ENCODE measurements at regions not wholly inside any gene's neighbourhood (a gene's known extent, or its start where the extent isn't known, plus 50 kb on each side); places are given as distances from the start of the nearest gene placed in this dataset.

- TF ChIP-seq CTCF (IDR thresholded peaks at IDR 0.05; ENCODE audit: insufficient read depth, low read length), result no peak
- TF ChIP-seq GABPA (IDR thresholded peaks at IDR 0.05; ENCODE audit: low read depth), result no peak
- no peak for TF ChIP-seq POLR2AphosphoS5 (IDR thresholded peaks at IDR 0.05; ENCODE audit: low read depth)
- no peak for TF ChIP-seq REST (IDR thresholded peaks at IDR 0.05; ENCODE audit: insufficient replicate concordance, low read depth)
Measured at GRCh38 chr4:45646885-45647590, 476.8 kb downstream of the GABRG1 start.
